BLaER1 treated with 17β-estradiol and CSF1 and Interleukin-3, amounts not matched to agents 10 nM and 100 nM (cell line): ENCODE measurements at regions not wholly inside any gene's neighbourhood (a gene's known extent, or its start where the extent isn't known, plus 50 kb on each side); places are given as distances from the start of the nearest gene placed in this dataset.

Experiments used
- H3K27ac ChIP-seq, 11 experiments: shearing (Covaris generic); formaldehyde crosslinking; 2 replicates each; pipeline ENCODE4 v1.8.1; 2022
- H3K27me3 ChIP-seq, 11 experiments: shearing (Covaris generic); formaldehyde crosslinking; 2 replicates each; pipeline ENCODE4 v1.8.1; 2022
- H3K36me3 ChIP-seq, 11 experiments: shearing (Covaris generic); formaldehyde crosslinking; 2 replicates each; pipeline ENCODE4 v1.8.1; 2022
- H3K4me1 ChIP-seq, 10 experiments: shearing (Covaris generic); formaldehyde crosslinking; 2 replicates each; pipeline ENCODE4 v1.8.1; 2022
- H3K4me2 ChIP-seq, 11 experiments: shearing (Covaris generic); formaldehyde crosslinking; 2 replicates each; pipeline ENCODE4 v1.8.1; 2022
- H3K4me3 ChIP-seq, 10 experiments: shearing (Covaris generic); formaldehyde crosslinking; 2 replicates each; pipeline ENCODE4 v1.8.1; 2022
- H3K9ac ChIP-seq, 11 experiments: shearing (Covaris generic); formaldehyde crosslinking; 2 replicates each; pipeline ENCODE4 v1.8.1; 2022
- H3K9me3 ChIP-seq, 11 experiments: shearing (Covaris generic); formaldehyde crosslinking; replicated peaks in 1 of 11; 2 replicates each; pipeline ENCODE4 v1.8.1; 2022
- H4K20me1 ChIP-seq, 11 experiments: shearing (Covaris generic); formaldehyde crosslinking; 2 replicates each; pipeline ENCODE4 v1.8.1; 2022
- Cebpa-rat ChIP-seq, 11 experiments: shearing (Covaris generic); IDR thresholded peaks; 2 replicates each; pipeline ENCODE4 v1.8.1; 2022

DNA sequence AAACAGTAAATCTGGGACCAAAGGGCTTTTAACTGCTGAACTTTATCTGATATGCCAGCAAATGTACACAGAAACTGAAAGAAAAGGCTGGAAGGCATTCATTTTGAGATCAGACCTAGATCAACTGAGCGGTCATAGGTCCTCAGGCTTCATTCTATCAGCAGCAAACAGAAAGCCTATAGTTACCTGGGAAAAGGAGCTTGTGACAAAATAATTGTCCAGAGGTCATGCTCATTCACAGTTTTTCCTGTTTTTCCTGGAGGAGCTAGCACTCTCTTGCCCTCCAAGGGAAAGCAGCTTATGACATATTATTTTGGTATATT is 320.2 kb downstream of the AHR start:
- no peaks in the 10 kb centered on the region for H3K27me3 ChIP-seq
- no peaks in the 10 kb centered on the region for H4K20me1 ChIP-seq
- H3K36me3 ChIP-seq: no peaks in the 10 kb centered on the region
- no peak for TF ChIP-seq Cebpa-rat (IDR thresholded peaks at IDR 0.05)
- H3K4me1 ChIP-seq: peaks cover 0 to 10% (median 0%) of the 10 kb centered on the region in 10 experiments; a peak in 3 of 20 replicates
- H3K9ac ChIP-seq: no peak overlapping the region
- H3K4me3 ChIP-seq: no peak overlapping the region
- peaks cover 0 to 4% (median 3%) of the 10 kb centered on the region in 11 experiments; a peak in 9 of 22 replicates for H3K9me3 ChIP-seq
- H3K27ac ChIP-seq: no peak overlapping the region
- H3K4me2 ChIP-seq: no peak overlapping the region

DNA sequence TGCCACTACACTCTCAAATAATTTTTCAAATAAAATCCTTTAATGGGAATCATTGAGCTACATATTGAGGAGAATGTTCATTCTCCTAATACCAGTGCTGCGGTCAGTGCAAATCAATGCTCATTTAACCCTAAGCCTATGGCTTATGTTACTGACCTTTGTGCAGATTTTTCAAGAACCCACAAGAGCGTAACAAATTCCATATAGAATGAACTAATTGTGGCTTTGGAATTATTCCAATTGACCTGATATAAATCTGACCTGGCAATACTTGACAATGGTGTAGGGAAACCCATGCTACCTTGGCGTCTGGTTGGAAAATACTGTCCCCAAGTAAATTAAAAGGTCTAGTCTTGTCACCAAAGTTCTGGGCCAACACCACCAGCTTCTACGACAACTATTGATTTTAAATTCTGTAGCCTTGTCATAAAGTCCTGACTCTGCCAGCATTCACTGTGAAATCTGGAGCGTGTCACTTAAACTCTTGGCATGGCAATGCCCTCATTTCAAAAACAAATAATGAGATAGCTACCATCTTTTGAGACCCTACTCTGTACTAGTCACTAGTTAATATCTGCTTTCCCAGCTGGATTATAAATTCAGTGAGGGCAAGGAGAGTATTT is 320.9 kb downstream of the AHR start:
- no peak overlapping the region for H3K27ac ChIP-seq
- H3K36me3 ChIP-seq: no peaks in the 10 kb centered on the region
- peaks cover 0 to 3% (median 0%) of the 10 kb centered on the region in 11 experiments; a peak in 3 of 22 replicates for H3K9me3 ChIP-seq
- H4K20me1 ChIP-seq: no peaks in the 10 kb centered on the region
- TF ChIP-seq Cebpa-rat (IDR thresholded peaks at IDR 0.05): no peak
- no peak overlapping the region for H3K9ac ChIP-seq
- H3K4me2 ChIP-seq: no peak overlapping the region
- peaks cover 0 to 10% (median 0%) of the 10 kb centered on the region in 10 experiments; a peak in 3 of 20 replicates for H3K4me1 ChIP-seq
- no peak overlapping the region for H3K4me3 ChIP-seq
- H3K27me3 ChIP-seq: no peaks in the 10 kb centered on the region

DNA sequence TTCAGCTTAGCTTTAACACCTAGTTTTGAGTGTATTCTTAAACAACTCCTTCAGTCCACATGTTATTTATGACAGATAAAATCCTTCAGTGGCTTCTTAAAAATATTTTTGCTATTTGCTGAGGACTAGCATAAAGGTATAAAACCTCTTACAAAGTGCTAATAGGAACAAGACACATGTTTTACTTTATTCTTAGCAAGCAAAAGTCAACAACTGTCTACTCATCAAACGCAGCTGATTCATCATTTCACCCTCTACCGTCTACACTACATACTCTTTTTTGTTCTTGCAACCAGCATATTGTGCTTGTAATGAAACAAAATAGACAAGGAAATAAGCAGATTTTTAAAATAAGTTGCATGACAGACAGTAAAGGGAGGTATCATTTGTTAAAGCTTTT is 319.7 kb downstream of the SNX13 start:
- Histone ChIP-seq H3K36me3 (no peaks in the 10 kb centered on the region), H3K27me3 (no peaks in the 10 kb centered on the region), H3K4me2 (no peak overlapping the region), H4K20me1 (no peaks in the 10 kb centered on the region), H3K4me1 (peaks cover 0 to 10% (median 3%) of the 10 kb centered on the region in 10 experiments; a peak in 14 of 20 replicates), H3K4me3 (no peak overlapping the region), H3K27ac (no peak overlapping the region), H3K9ac (no peak overlapping the region), H3K9me3 (peaks cover 0 to 3% (median 0%) of the 10 kb centered on the region in 11 experiments; a peak in 3 of 22 replicates)
- TF ChIP-seq Cebpa-rat (IDR thresholded peaks at IDR 0.05): no peak

DNA sequence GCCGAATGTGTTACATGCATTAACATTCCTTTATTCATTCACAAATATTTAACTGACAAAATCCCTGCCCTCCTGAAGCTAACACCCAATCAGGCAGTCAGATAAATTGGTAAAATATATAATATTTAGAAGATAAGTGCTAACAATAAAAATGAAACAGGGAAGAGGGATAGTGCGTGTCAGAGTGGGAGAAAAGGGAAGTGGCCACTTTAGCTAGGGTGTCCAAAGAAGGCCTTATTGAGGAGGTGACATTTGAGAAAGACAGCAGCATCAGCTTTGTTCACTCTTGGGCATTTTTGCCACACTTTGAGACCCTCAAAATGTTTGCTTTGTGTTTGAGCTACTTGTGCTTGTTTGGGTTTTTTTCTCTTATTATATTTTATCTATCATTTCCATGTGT is 317.8 kb downstream of the SNX13 start:
- Histone ChIP-seq H3K4me1 (peaks cover 5 to 15% (median 9%) of the 10 kb centered on the region in 10 experiments; a peak in 17 of 20 replicates), H3K27ac (no peak overlapping the region), H3K27me3 (no peaks in the 10 kb centered on the region), H3K36me3 (no peaks in the 10 kb centered on the region), H3K4me3 (no peak overlapping the region), H3K4me2 (peak overlapping the region in 2 of 11 experiments; percentile 0 to 33; a peak in 1 of 22 replicates), H4K20me1 (no peaks in the 10 kb centered on the region), H3K9me3 (peaks cover 0 to 3% (median 0%) of the 10 kb centered on the region in 11 experiments; a peak in 3 of 22 replicates), H3K9ac (no peak overlapping the region)
- TF ChIP-seq Cebpa-rat (IDR thresholded peaks at IDR 0.05): no peak

DNA sequence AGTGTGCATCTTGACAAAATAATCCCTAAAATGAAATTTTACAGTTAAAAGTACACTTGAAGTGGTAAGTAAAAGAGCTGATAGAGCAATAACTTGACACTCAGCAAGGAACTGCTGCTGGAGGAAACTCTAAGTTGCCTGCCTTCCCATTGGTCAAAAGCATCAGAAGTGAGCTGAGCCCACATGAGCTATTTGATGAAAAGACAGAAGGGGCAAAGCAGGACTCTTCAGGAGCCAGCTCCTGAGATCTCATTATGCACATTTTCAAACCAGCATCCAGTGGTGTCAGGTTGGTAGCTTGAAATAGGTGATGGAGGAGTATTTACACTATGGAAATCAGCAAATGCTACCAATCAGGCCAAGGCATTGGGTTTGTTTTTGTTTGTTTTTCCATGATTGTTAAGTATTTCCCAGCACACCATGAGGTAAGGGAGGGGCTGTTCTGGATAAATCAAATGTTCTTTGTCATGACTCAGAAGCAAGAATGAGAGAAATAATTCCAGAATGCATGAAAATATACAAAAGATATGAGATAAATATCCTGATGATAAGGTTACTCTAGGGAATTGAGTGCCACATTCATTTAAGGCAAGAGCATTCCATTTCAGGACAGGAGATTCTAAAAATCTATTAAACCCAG is 316.6 kb downstream of the SNX13 start:
- Histone ChIP-seq H3K9ac (no peak overlapping the region), H3K27me3 (no peaks in the 10 kb centered on the region), H3K4me2 (no peak overlapping the region), H3K9me3 (peaks cover 0 to 3% (median 0%) of the 10 kb centered on the region in 11 experiments; a peak in 3 of 22 replicates), H3K4me1 (peaks cover 5 to 15% (median 9%) of the 10 kb centered on the region in 10 experiments; a peak in 17 of 20 replicates), H3K27ac (no peak overlapping the region), H3K36me3 (no peaks in the 10 kb centered on the region), H3K4me3 (no peak overlapping the region), H4K20me1 (no peaks in the 10 kb centered on the region)
- no peak for TF ChIP-seq Cebpa-rat (IDR thresholded peaks at IDR 0.05)

DNA sequence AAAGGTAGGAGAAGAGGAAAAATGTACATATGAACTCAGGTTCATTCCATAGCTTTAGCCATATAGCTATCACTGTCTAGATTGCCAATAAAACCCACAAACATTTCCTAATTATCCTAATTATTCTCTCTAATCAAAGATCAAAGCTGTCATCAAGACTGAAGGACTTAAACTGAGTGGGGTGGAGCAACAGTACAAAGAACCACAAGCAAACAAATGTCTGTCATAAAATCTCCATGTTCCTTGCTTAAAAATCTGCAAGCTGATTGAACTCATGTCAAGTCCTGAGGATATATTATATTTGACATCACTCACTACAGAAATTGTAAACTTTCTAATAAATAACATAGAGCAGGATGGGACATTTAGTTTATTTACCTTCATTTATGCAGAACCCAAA is 315.9 kb downstream of the SNX13 start:
- Histone ChIP-seq H3K4me1 (peaks cover 5 to 15% (median 9%) of the 10 kb centered on the region in 10 experiments; a peak in 17 of 20 replicates), H4K20me1 (no peaks in the 10 kb centered on the region), H3K9me3 (peaks cover 0 to 3% (median 0%) of the 10 kb centered on the region in 11 experiments; a peak in 3 of 22 replicates), H3K27ac (no peak overlapping the region), H3K36me3 (no peaks in the 10 kb centered on the region), H3K27me3 (no peaks in the 10 kb centered on the region), H3K4me2 (no peak overlapping the region), H3K9ac (no peak overlapping the region), H3K4me3 (no peak overlapping the region)
- no peak for TF ChIP-seq Cebpa-rat (IDR thresholded peaks at IDR 0.05)

DNA sequence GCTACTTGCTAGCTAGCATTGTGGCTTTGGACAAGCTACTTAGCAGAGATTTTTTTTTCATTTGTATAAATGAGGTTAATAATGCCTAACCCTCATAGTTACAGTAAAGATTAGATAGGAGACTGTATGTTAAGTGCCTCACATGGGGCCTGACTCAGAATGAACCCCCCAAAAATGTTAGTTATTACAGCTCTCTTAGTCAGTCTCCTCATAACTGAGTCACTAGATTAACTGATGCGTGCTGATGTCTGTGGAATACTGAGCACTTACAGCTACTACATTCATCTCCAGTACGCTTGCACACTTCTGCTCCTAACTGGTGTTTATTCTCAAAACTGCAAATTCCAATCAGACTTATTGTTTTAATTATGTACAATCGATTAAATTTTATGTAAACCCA is 315.3 kb downstream of the SNX13 start:
- Histone ChIP-seq H3K4me3 (no peak overlapping the region), H3K27me3 (no peaks in the 10 kb centered on the region), H3K27ac (no peak overlapping the region)

GRCh38 chr7:17626235-17626634 is 314.1 kb downstream of the SNX13 start:
- TF ChIP-seq Cebpa-rat (IDR thresholded peaks at IDR 0.05): no peak
- peaks cover 5 to 15% (median 9%) of the 10 kb centered on the region in 10 experiments; a peak in 17 of 20 replicates for H3K4me1 ChIP-seq
- H3K9ac ChIP-seq: no peak overlapping the region
- H3K4me3 ChIP-seq: no peak overlapping the region
- no peaks in the 10 kb centered on the region for H3K27me3 ChIP-seq
- H3K27ac ChIP-seq: no peak overlapping the region
- H3K9me3 ChIP-seq: no peaks in the 10 kb centered on the region; a peak in 1 of 22 replicates
- peak overlapping the region in 8 of 11 experiments; percentile 29 to 60 (median 46); a peak in 13 of 22 replicates for H3K4me2 ChIP-seq
- no peaks in the 10 kb centered on the region for H4K20me1 ChIP-seq
- no peaks in the 10 kb centered on the region for H3K36me3 ChIP-seq

More for the DNA sequence above, 315.3 kb downstream of the SNX13 start:
- Histone ChIP-seq H3K36me3 (no peaks in the 10 kb centered on the region), H3K9ac (no peak overlapping the region), H3K9me3 (peaks cover 0 to 3% (median 0%) of the 10 kb centered on the region in 11 experiments; a peak in 3 of 22 replicates), H4K20me1 (no peaks in the 10 kb centered on the region), H3K4me1 (peaks cover 5 to 15% (median 9%) of the 10 kb centered on the region in 10 experiments; a peak in 17 of 20 replicates), H3K4me2 (peak overlapping the region in 1 of 11 experiments; percentile 47; a peak in 2 of 22 replicates)
- no peak for TF ChIP-seq Cebpa-rat (IDR thresholded peaks at IDR 0.05)

GRCh38 chr7:17631061-17631460 is 309.2 kb downstream of the SNX13 start:
- no peak overlapping the region for H3K27ac ChIP-seq
- H3K9ac ChIP-seq: no peak overlapping the region

More at GRCh38 chr7:17631061-17631460, 309.2 kb downstream of the SNX13 start:
- Histone ChIP-seq H3K9me3 (no peaks in the 10 kb centered on the region), H3K4me1 (peaks cover under 1 to 14% (median 3%) of the 10 kb centered on the region in 10 experiments; a peak in 16 of 20 replicates), H3K4me3 (no peak overlapping the region), H4K20me1 (no peaks in the 10 kb centered on the region), H3K36me3 (no peaks in the 10 kb centered on the region), H3K27me3 (no peaks in the 10 kb centered on the region), H3K4me2 (no peak overlapping the region)
- no peak for TF ChIP-seq Cebpa-rat (IDR thresholded peaks at IDR 0.05)
